Muscle of back (tissue), 3 donors: ENCODE measurements at regions not wholly inside any gene's neighbourhood (a gene's known extent, or its start where the extent isn't known, plus 50 kb on each side); places are given as distances from the start of the nearest gene placed in this dataset.

Experiments
- DNase-seq, 3 donors: peaks; one replicate each; pipeline versions ENCODE4 v3.0.0 to v3.0.0-alpha.2; 2013

- no peak for DNase-seq
Measured at GRCh38 chr4:180706766-180707165, 1536.4 kb upstream of the TENM3 start.

GRCh38 chr4:180710628-180711337 lies 1532.4 kb upstream of the TENM3 start:
- DNase-seq, result no peak

GRCh38 chr4:180717451-180718033 lies 1525.7 kb upstream of the TENM3 start:
- DNase-seq, result no peak

- DNase-seq, result no peak
Measured at GRCh38 chr4:180721356-180721755, 1521.8 kb upstream of the TENM3 start.

GRCh38 chr4:180726611-180727010 lies 1516.6 kb upstream of the TENM3 start:
- no peak for DNase-seq

- DNase-seq, result no peak
Measured at GRCh38 chr4:180727478-180727877, 1515.7 kb upstream of the TENM3 start.

- no peak for DNase-seq
Measured at GRCh38 chr4:180734753-180735432, 1508.3 kb upstream of the TENM3 start.

- DNase-seq, result no peak
Measured at GRCh38 chr4:180741703-180742102, 1501.5 kb upstream of the TENM3 start.

GRCh38 chr4:180745019-180745418 lies 1498.2 kb upstream of the TENM3 start:
- DNase-seq, result no peak

- DNase-seq, result no peak
Measured at GRCh38 chr4:180751009-180751408, 1492.2 kb upstream of the TENM3 start.

- DNase-seq, result no peak
Measured at GRCh38 chr4:180757927-180758326, 1485.3 kb upstream of the TENM3 start.

GRCh38 chr4:180766045-180766444 lies 1477.2 kb upstream of the TENM3 start:
- no peak for DNase-seq

- DNase-seq, result peak in 2 of 3 donors; percentile 1 to 4
Measured at GRCh38 chr4:180766944-180767729, 1476.1 kb upstream of the TENM3 start.

- DNase-seq, result no peak
Measured at GRCh38 chr4:180768610-180769009, 1474.6 kb upstream of the TENM3 start.

- DNase-seq, result no peak
Measured at GRCh38 chr4:180769791-180770190, 1473.4 kb upstream of the TENM3 start.

- DNase-seq, result no peak
Measured at GRCh38 chr4:180770265-180770664, 1472.9 kb upstream of the TENM3 start.

GRCh38 chr4:180784940-180785339 lies 1458.3 kb upstream of the TENM3 start:
- no peak for DNase-seq

GRCh38 chr4:180788729-180789128 lies 1454.5 kb upstream of the TENM3 start:
- DNase-seq, result no peak

GRCh38 chr4:180789929-180790328 lies 1453.3 kb upstream of the TENM3 start:
- no peak for DNase-seq

GRCh38 chr4:180790471-180790870 lies 1452.7 kb upstream of the TENM3 start:
- no peak for DNase-seq

GRCh38 chr4:180792541-180792940 lies 1450.7 kb upstream of the TENM3 start:
- DNase-seq, result no peak

GRCh38 chr4:180794333-180794732 lies 1448.9 kb upstream of the TENM3 start:
- DNase-seq, result no peak
